AG04449 (cell line): ENCODE measurements at regions not wholly inside any gene's neighbourhood (a gene's known extent, or its start where the extent isn't known, plus 50 kb on each side); places are given as distances from the start of the nearest gene placed in this dataset.

ENCODE experiments used
- CTCF ChIA-PET: fragments of 350-600 bp; formaldehyde crosslinking; extraction: SDS; loops from one replicate; lab custom pipeline; 2021; ENCODE audit warnings: antibody characterized with exemption; lab: Yijun Ruan, JAX
- POLR2A ChIA-PET: fragments of 400-600, 350-600 bp; formaldehyde crosslinking; extraction: SDS; loops from one replicate; lab custom pipeline; 2020; ENCODE audit warnings: antibody characterized with exemption, inconsistent platforms; lab: Yijun Ruan, JAX
- DNase-seq: peaks from one replicate; pipeline ENCODE4 v3.0.0-alpha.2; 2010; ENCODE audit warnings: low read depth, low spot score
- H3K4me3 ChIP-seq: 2 replicates; pipeline ENCODE4 v1.5.1; 2011; ENCODE audit warnings: low read depth, mild to moderate bottlenecking, control low read depth, low read length
- TF ChIP-seq, protein P1 (sequence below): IDR thresholded peaks from one replicate; pipeline ENCODE4 v1.5.1; 2011; ENCODE audit warnings: mild to moderate bottlenecking, moderate library complexity, low read length, control low read depth, inconsistent platforms; ENCODE audit not compliant: insufficient read depth; ENCODE audit errors: missing control alignments

- TF ChIP-seq, protein P1, sequence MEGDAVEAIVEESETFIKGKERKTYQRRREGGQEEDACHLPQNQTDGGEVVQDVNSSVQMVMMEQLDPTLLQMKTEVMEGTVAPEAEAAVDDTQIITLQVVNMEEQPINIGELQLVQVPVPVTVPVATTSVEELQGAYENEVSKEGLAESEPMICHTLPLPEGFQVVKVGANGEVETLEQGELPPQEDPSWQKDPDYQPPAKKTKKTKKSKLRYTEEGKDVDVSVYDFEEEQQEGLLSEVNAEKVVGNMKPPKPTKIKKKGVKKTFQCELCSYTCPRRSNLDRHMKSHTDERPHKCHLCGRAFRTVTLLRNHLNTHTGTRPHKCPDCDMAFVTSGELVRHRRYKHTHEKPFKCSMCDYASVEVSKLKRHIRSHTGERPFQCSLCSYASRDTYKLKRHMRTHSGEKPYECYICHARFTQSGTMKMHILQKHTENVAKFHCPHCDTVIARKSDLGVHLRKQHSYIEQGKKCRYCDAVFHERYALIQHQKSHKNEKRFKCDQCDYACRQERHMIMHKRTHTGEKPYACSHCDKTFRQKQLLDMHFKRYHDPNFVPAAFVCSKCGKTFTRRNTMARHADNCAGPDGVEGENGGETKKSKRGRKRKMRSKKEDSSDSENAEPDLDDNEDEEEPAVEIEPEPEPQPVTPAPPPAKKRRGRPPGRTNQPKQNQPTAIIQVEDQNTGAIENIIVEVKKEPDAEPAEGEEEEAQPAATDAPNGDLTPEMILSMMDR: no peak
- ChIA-PET CTCF (interaction anchor here (1.5 kb wide), 1 partner anchor 12 kb away, joined by 4 read pairs; no protein-coding TSS in a partner anchor), POLR2A (no interaction called here)
- no peak overlapping the region for H3K4me3 ChIP-seq
- no peak for DNase-seq
These were observed 65.2 kb downstream of the PSMG1 start for GRCh38 chr21:39118061-39118460.

- H3K4me3 ChIP-seq: no peak overlapping the region
- TF ChIP-seq, protein P1: no peak
- DNase-seq: no peak
- ChIA-PET CTCF (interaction anchor here (1.5 to 3.8 kb wide), 2 partner anchors 9 to 12 kb away, joined by 4 to 22 read pairs; no protein-coding TSS in a partner anchor), POLR2A (no interaction called here)
These were observed 65.7 kb downstream of the PSMG1 start for GRCh38 chr21:39117440-39117970.

- CTCF ChIA-PET: interaction anchor here (1.5 to 3.8 kb wide), 2 partner anchors 10 to 11 kb away, joined by 4 to 22 read pairs; no protein-coding TSS in a partner anchor
These were observed 66.4 kb downstream of the PSMG1 start for GRCh38 chr21:39116761-39117439.

GRCh38 chr21:39115576-39116235 lies 67.5 kb downstream of the PSMG1 start:
- ChIA-PET POLR2A (interaction anchor here (1.1 kb wide), 1 partner anchor 298 kb away, joined by 4 read pairs; no protein-coding TSS in a partner anchor), CTCF (interaction anchor here (1.1 to 3.8 kb wide), 5 partner anchors 9 to 382 kb away, joined by 3 to 22 read pairs (median 8); no protein-coding TSS in a partner anchor)
- TF ChIP-seq, protein P1: no peak
- no peak for DNase-seq
- H3K4me3 ChIP-seq: no peak overlapping the region

More at GRCh38 chr21:39116761-39117439, 66.4 kb downstream of the PSMG1 start:
- TF ChIP-seq, protein P1: no peak
- POLR2A ChIA-PET: no interaction called here
- no peak overlapping the region for H3K4me3 ChIP-seq
- no peak for DNase-seq

GRCh38 chr21:39114871-39115575 lies 68.2 kb downstream of the PSMG1 start:
- CTCF ChIA-PET: interaction anchor here (0.9 to 3.8 kb wide), 7 partner anchors 9 to 381 kb away, joined by 3 to 22 read pairs (median 7); no protein-coding TSS in a partner anchor
- TF ChIP-seq, protein P1: no peak
- no peak overlapping the region for H3K4me3 ChIP-seq
- no peak for DNase-seq
- POLR2A ChIA-PET: interaction anchor here (0.8 to 1.1 kb wide), 2 partner anchors 68 to 298 kb away, joined by 3 to 4 read pairs; partner anchors contain the start of gene PSMG1
